Thyroid gland (tissue), 4 donors: ENCODE measurements at regions not wholly inside any gene's neighbourhood (a gene's known extent, or its start where the extent isn't known, plus 50 kb on each side); places are given as distances from the start of the nearest gene placed in this dataset.

Experiments used
- CTCF ChIP-seq, 6 experiments: fragments of 200-600 bp in 3 of 6; fragments of 450-650 bp in 3 of 6; sonication (generic) in 3 of 6; IDR thresholded peaks; one replicate each; pipeline ENCODE4 v1.5.1; 2016 to 2019; ENCODE audit warnings: antibody characterized with exemption in 6 of 6, mild to moderate bottlenecking in 2 of 6, inconsistent platforms in 1 of 6, moderate library complexity in 1 of 6
- POLR2A ChIP-seq, 2 donors: fragments of 450-650 bp; IDR thresholded peaks; one replicate each; pipeline ENCODE4 v1.6.1; 2017; ENCODE audit warnings: antibody characterized with exemption in 2 of 2, mild to moderate bottlenecking in 2 of 2, moderate library complexity in 1 of 2

GRCh38 chr6:163952005-163952404, 537.5 kb downstream of the QKI start:
- TF ChIP-seq POLR2A (IDR thresholded peaks at IDR 0.05) (no peak), CTCF (IDR thresholded peaks at IDR 0.05) (no peak)
